ENCODE measurements at regions not wholly inside any gene's neighbourhood (a gene's known extent, or its start where the extent isn't known, plus 50 kb on each side); places are given as distances from the start of the nearest gene placed in this dataset.
"Not testable (repeated sequence)": the region's sequence is repeated elsewhere in the genome, so short reads cannot be mapped to it uniquely, and the experiment has no call there.

- no peaks in the 10 kb centered on the region for H3K4me1 ChIP-seq
Observed at GRCh38 chr5:79924936-79925893, 65.8 kb downstream of the MTX3 start.

GRCh38 chr5:79923431-79923830, 67.6 kb downstream of the MTX3 start:
- Histone ChIP-seq H3K27ac (no peak overlapping the region), H3K27me3 (no peaks in the 10 kb centered on the region), H3K36me3 (no peaks in the 10 kb centered on the region), H3K4me3 (no peak overlapping the region), H3K4me1 (no peaks in the 10 kb centered on the region), H3K9me3 (no peaks in the 10 kb centered on the region)
- no peak for DNase-seq
- TF ChIP-seq POLR2A (IDR thresholded peaks at IDR 0.05) = no peak
- TF ChIP-seq, protein P1, sequence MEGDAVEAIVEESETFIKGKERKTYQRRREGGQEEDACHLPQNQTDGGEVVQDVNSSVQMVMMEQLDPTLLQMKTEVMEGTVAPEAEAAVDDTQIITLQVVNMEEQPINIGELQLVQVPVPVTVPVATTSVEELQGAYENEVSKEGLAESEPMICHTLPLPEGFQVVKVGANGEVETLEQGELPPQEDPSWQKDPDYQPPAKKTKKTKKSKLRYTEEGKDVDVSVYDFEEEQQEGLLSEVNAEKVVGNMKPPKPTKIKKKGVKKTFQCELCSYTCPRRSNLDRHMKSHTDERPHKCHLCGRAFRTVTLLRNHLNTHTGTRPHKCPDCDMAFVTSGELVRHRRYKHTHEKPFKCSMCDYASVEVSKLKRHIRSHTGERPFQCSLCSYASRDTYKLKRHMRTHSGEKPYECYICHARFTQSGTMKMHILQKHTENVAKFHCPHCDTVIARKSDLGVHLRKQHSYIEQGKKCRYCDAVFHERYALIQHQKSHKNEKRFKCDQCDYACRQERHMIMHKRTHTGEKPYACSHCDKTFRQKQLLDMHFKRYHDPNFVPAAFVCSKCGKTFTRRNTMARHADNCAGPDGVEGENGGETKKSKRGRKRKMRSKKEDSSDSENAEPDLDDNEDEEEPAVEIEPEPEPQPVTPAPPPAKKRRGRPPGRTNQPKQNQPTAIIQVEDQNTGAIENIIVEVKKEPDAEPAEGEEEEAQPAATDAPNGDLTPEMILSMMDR (IDR thresholded peaks at IDR 0.05) = no peak

More at GRCh38 chr5:79924936-79925893, 65.8 kb downstream of the MTX3 start:
- no peaks in the 10 kb centered on the region for H3K27me3 ChIP-seq
- TF ChIP-seq, protein P1 (IDR thresholded peaks at IDR 0.05) = peak in 1 of 6 experiments; percentile 13
- TF ChIP-seq POLR2A (IDR thresholded peaks at IDR 0.05) = no peak
- H3K4me3 ChIP-seq = no peak overlapping the region
- no peaks in the 10 kb centered on the region for H3K9me3 ChIP-seq
- H3K27ac ChIP-seq = no peak overlapping the region
- no peaks in the 10 kb centered on the region for H3K36me3 ChIP-seq
- no peak for DNase-seq

- TF ChIP-seq, protein P1 (IDR thresholded peaks at IDR 0.05) = no peak
- TF ChIP-seq POLR2A (IDR thresholded peaks at IDR 0.05) = no peak
- Histone ChIP-seq H3K9me3 (no peaks in the 10 kb centered on the region), H3K27me3 (no peaks in the 10 kb centered on the region), H3K4me1 (no peaks in the 10 kb centered on the region), H3K27ac (no peak overlapping the region), H3K4me3 (no peak overlapping the region), H3K36me3 (no peaks in the 10 kb centered on the region)
- DNase-seq = no peak
Observed at GRCh38 chr5:79922626-79923025, 68.4 kb downstream of the MTX3 start.

DNA sequence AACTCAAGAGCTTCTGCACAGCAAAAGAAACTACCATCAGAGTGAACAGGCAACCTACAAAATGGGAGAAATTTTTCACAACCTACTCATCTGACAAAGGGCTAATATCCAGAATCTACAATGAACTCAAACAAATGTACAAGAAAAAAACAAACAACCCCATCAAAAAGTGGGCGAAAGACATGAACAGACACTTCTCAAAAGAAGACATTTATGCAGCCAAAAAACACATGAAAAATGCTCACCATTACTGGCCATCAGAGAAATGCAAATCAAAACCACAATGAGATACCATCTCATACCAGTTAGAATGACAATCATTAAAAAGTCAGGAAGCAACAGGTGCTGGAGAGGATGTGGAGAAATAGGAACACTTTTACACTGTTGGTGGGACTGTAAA, 83.6 kb downstream of the MTX3 start:
- H3K4me1 ChIP-seq, H3K4me3 ChIP-seq, H3K27me3 ChIP-seq, H3K9me3 ChIP-seq, H3K27ac ChIP-seq, H3K36me3 ChIP-seq, DNase-seq: not testable (repeated sequence)

- H3K27ac ChIP-seq, DNase-seq, H3K27me3 ChIP-seq, H3K4me1 ChIP-seq, H3K4me3 ChIP-seq, H3K36me3 ChIP-seq, H3K9me3 ChIP-seq: not testable (repeated sequence)
Observed at GRCh38 chr5:79902571-79902970, 88.5 kb downstream of the MTX3 start.

GRCh38 chr5:79901631-79902030, 89.4 kb downstream of the MTX3 start:
- no peak for TF ChIP-seq POLR2A (IDR thresholded peaks at IDR 0.05)
- TF ChIP-seq, protein P1 (IDR thresholded peaks at IDR 0.05) = no peak
- Histone ChIP-seq H3K9me3 (no peaks in the 10 kb centered on the region), H3K27ac (no peak overlapping the region), H3K4me3 (no peak overlapping the region), H3K4me1 (no peaks in the 10 kb centered on the region), H3K36me3 (no peaks in the 10 kb centered on the region), H3K27me3 (no peaks in the 10 kb centered on the region)
- no peak for DNase-seq
